ENCODE measurements at regions not wholly inside any gene's neighbourhood (a gene's known extent, or its start where the extent isn't known, plus 50 kb on each side); places are given as distances from the start of the nearest gene placed in this dataset.

DNA sequence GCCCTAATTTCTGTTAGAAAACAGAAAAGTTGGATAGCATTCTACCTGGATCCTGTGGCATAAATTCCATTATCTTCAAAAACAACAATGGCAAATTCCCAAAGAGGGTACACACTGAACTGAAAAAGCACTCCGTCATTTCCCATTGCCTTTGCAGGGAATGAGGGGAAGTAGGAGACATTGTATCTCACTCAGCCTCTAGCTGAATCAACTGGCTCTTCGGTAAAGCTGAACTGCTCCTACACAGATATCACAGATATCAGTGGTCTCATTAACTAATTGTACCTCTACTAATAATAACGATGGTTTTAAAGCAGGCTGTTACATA is 64.2 kb upstream of the PRKAR2B start (continued):
- TF ChIP-seq BHLHE40 (IDR thresholded peaks at IDR 0.05; ENCODE audit: borderline replicate concordance in 1 of 2, low read depth in 2 of 2, low read length in 1 of 2) = no peak
- TF ChIP-seq LARP7 (IDR thresholded peaks at IDR 0.05) = no peak
- no peak for TF ChIP-seq STAT1 (conservative IDR thresholded peaks at IDR 0.05)
- TF ChIP-seq, protein P1, sequence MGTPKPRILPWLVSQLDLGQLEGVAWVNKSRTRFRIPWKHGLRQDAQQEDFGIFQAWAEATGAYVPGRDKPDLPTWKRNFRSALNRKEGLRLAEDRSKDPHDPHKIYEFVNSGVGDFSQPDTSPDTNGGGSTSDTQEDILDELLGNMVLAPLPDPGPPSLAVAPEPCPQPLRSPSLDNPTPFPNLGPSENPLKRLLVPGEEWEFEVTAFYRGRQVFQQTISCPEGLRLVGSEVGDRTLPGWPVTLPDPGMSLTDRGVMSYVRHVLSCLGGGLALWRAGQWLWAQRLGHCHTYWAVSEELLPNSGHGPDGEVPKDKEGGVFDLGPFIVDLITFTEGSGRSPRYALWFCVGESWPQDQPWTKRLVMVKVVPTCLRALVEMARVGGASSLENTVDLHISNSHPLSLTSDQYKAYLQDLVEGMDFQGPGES (IDR thresholded peaks at IDR 0.05) = no peak
- no peak for TF ChIP-seq ZNF207 (IDR thresholded peaks at IDR 0.05; ENCODE audit: borderline replicate concordance)
- TF ChIP-seq, protein P2, sequence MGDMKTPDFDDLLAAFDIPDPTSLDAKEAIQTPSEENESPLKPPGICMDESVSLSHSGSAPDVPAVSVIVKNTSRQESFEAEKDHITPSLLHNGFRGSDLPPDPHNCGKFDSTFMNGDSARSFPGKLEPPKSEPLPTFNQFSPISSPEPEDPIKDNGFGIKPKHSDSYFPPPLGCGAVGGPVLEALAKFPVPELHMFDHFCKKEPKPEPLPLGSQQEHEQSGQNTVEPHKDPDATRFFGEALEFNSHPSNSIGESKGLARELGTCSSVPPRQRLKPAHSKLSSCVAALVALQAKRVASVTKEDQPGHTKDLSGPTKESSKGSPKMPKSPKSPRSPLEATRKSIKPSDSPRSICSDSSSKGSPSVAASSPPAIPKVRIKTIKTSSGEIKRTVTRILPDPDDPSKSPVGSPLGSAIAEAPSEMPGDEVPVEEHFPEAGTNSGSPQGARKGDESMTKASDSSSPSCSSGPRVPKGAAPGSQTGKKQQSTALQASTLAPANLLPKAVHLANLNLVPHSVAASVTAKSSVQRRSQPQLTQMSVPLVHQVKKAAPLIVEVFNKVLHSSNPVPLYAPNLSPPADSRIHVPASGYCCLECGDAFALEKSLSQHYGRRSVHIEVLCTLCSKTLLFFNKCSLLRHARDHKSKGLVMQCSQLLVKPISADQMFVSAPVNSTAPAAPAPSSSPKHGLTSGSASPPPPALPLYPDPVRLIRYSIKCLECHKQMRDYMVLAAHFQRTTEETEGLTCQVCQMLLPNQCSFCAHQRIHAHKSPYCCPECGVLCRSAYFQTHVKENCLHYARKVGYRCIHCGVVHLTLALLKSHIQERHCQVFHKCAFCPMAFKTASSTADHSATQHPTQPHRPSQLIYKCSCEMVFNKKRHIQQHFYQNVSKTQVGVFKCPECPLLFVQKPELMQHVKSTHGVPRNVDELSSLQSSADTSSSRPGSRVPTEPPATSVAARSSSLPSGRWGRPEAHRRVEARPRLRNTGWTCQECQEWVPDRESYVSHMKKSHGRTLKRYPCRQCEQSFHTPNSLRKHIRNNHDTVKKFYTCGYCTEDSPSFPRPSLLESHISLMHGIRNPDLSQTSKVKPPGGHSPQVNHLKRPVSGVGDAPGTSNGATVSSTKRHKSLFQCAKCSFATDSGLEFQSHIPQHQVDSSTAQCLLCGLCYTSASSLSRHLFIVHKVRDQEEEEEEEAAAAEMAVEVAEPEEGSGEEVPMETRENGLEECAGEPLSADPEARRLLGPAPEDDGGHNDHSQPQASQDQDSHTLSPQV (IDR thresholded peaks at IDR 0.05) = no peak
- TF ChIP-seq TCF7 (IDR thresholded peaks at IDR 0.05; ENCODE audit: borderline replicate concordance) = no peak
- no peak for TF ChIP-seq BRCA1 (IDR thresholded peaks at IDR 0.05; ENCODE audit: low read depth, low read length)
- TF ChIP-seq, protein P3, sequence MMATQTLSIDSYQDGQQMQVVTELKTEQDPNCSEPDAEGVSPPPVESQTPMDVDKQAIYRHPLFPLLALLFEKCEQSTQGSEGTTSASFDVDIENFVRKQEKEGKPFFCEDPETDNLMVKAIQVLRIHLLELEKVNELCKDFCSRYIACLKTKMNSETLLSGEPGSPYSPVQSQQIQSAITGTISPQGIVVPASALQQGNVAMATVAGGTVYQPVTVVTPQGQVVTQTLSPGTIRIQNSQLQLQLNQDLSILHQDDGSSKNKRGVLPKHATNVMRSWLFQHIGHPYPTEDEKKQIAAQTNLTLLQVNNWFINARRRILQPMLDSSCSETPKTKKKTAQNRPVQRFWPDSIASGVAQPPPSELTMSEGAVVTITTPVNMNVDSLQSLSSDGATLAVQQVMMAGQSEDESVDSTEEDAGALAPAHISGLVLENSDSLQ (IDR thresholded peaks at IDR 0.05) = no peak

Data from GM12878 (cell line).